Liver (tissue), 8 donors: ENCODE measurements at regions not wholly inside any gene's neighbourhood (a gene's known extent, or its start where the extent isn't known, plus 50 kb on each side); places are given as distances from the start of the nearest gene placed in this dataset.

Experiments used
- DNase-seq: peaks from one replicate; pipeline ENCODE4 v3.0.0-alpha.2; 2017; ENCODE audit warnings: low spot score
- H3K27ac ChIP-seq, 2 donors: one replicate each; pipeline ENCODE4 v1.7.0; 2013; ENCODE audit warnings: inconsistent platforms in 2 of 2, low read length in 2 of 2, control low read depth in 1 of 2, low read depth in 1 of 2, mild to moderate bottlenecking in 1 of 2
- H3K27me3 ChIP-seq, 4 donors: one replicate each; pipeline versions ENCODE4 v1.6.1 to v1.7.0; 2013; ENCODE audit warnings: low read length in 3 of 4, inconsistent platforms in 1 of 4, mild to moderate bottlenecking in 1 of 4, moderate library complexity in 1 of 4; ENCODE audit not compliant: control insufficient read depth in 4 of 4, insufficient read depth in 4 of 4
- H3K36me3 ChIP-seq, 4 donors: one replicate each; pipeline versions ENCODE4 v1.6.1 to v1.7.0; 2013; ENCODE audit warnings: low read length in 3 of 4, mild to moderate bottlenecking in 3 of 4, low read depth in 1 of 4, moderate library complexity in 1 of 4; ENCODE audit not compliant: control insufficient read depth in 4 of 4, insufficient read depth in 3 of 4
- H3K4me1 ChIP-seq, 4 donors: one replicate each; pipeline versions ENCODE4 v1.6.1 to v1.7.0; 2013; ENCODE audit warnings: low read length in 3 of 4, mild to moderate bottlenecking in 3 of 4, moderate library complexity in 1 of 4; ENCODE audit not compliant: control insufficient read depth in 4 of 4, insufficient read depth in 4 of 4
- H3K4me3 ChIP-seq, 3 donors: one replicate each; pipeline versions ENCODE4 v1.6.1 to v1.7.0; 2013; ENCODE audit warnings: low read length in 3 of 3, control low read depth in 1 of 3, low read depth in 1 of 3, mild to moderate bottlenecking in 1 of 3
- H3K9ac ChIP-seq, 2 donors: one replicate each; pipeline ENCODE4 v1.7.0; 2013; ENCODE audit warnings: low read length in 2 of 2, mild to moderate bottlenecking in 2 of 2, moderate library complexity in 2 of 2, control low read depth in 1 of 2, low read depth in 1 of 2
- H3K9me3 ChIP-seq, 4 donors: one replicate each; pipeline versions ENCODE4 v1.6.1 to v1.7.0; 2013; ENCODE audit warnings: low read length in 3 of 4; ENCODE audit not compliant: control insufficient read depth in 4 of 4
- EGR1 ChIP-seq, 2 donors: IDR thresholded peaks; 2 replicates each; pipeline ENCODE4 v1.6.1; 2016 to 2018; ENCODE audit warnings: antibody characterized with exemption in 2 of 2, low read depth in 2 of 2
- FOXA1 ChIP-seq: IDR thresholded peaks from 2 replicates; pipeline ENCODE4 v1.6.1; 2016; ENCODE audit warnings: antibody characterized with exemption
- FOXA2 ChIP-seq: IDR thresholded peaks from 2 replicates; pipeline ENCODE4 v1.6.1; 2016; ENCODE audit warnings: antibody characterized with exemption
- GABPA ChIP-seq, 2 donors: IDR thresholded peaks in 1 of 2; conservative IDR thresholded peaks in 1 of 2; 2 replicates each; pipeline ENCODE4 v1.6.1; 2016; ENCODE audit warnings: antibody characterized with exemption in 2 of 2, mild to moderate bottlenecking in 1 of 2, moderate library complexity in 1 of 2
- HNF4A ChIP-seq, 2 donors: conservative IDR thresholded peaks; 2 replicates each; pipeline ENCODE4 v1.6.1; 2016; ENCODE audit warnings: antibody characterized with exemption in 2 of 2, mild to moderate bottlenecking in 2 of 2
- HNF4G ChIP-seq: IDR thresholded peaks from 2 replicates; pipeline ENCODE4 v1.6.1; 2016; ENCODE audit warnings: antibody characterized with exemption
- JUND ChIP-seq, 2 donors: IDR thresholded peaks; 2 replicates each; pipeline ENCODE4 v1.6.1; 2016; ENCODE audit warnings: antibody characterized with exemption in 2 of 2
- NR2F2 ChIP-seq: IDR thresholded peaks from 2 replicates; pipeline ENCODE4 v1.6.1; 2016; ENCODE audit warnings: antibody characterized with exemption
- RAD21 ChIP-seq, 2 donors: IDR thresholded peaks; 2 replicates each; pipeline ENCODE4 v1.6.1; 2016; ENCODE audit warnings: antibody characterized with exemption in 2 of 2, mild to moderate bottlenecking in 2 of 2
- RXRA ChIP-seq, 2 donors: IDR thresholded peaks; 2 replicates each; pipeline ENCODE4 v1.6.1; 2017 to 2018; ENCODE audit warnings: antibody characterized with exemption in 2 of 2, mild to moderate bottlenecking in 1 of 2
- SP1 ChIP-seq: IDR thresholded peaks from 2 replicates; pipeline ENCODE4 v1.6.1; 2018; ENCODE audit warnings: antibody characterized with exemption, mild to moderate bottlenecking
- TAF1 ChIP-seq: conservative IDR thresholded peaks from 2 replicates; pipeline ENCODE4 v1.6.1; 2016; ENCODE audit warnings: antibody characterized with exemption, mild to moderate bottlenecking
- YY1 ChIP-seq: IDR thresholded peaks from 2 replicates; pipeline ENCODE4 v1.6.1; 2016; ENCODE audit warnings: antibody characterized with exemption, mild to moderate bottlenecking
- WGBS: extraction: QIAGEN DNeasy Blood & Tissue Kit; methylation state at CpG from one replicate; pipeline ENCODE4 v1.1.7; 2013; 5-methylcytosine and 5-hydroxymethylcytosine counted together
- TF ChIP-seq, protein P1 (sequence below): IDR thresholded peaks from 2 replicates; pipeline ENCODE4 v1.6.1; 2016; ENCODE audit warnings: antibody characterized with exemption
- TF ChIP-seq, protein P2 (sequence below): IDR thresholded peaks from 2 replicates; pipeline ENCODE4 v1.6.1; 2016; ENCODE audit warnings: antibody characterized with exemption, mild to moderate bottlenecking
- TF ChIP-seq, protein P3 (sequence below): IDR thresholded peaks from 2 replicates; pipeline ENCODE4 v1.6.1; 2016; ENCODE audit warnings: antibody characterized with exemption
- TF ChIP-seq, protein P4 (sequence below): fragments of 150-350 bp; IDR thresholded peaks from 2 replicates; pipeline ENCODE4 v1.5.1; 2017; ENCODE audit warnings: improper control_type of control experiment, low read depth, low read length; ENCODE audit not compliant: missing input control
- donor health status: healthy.
- donor health status: healthy.
- donor health status: healthy.
- donor health status: healthy.
- donor health status: healthy.

DNA sequence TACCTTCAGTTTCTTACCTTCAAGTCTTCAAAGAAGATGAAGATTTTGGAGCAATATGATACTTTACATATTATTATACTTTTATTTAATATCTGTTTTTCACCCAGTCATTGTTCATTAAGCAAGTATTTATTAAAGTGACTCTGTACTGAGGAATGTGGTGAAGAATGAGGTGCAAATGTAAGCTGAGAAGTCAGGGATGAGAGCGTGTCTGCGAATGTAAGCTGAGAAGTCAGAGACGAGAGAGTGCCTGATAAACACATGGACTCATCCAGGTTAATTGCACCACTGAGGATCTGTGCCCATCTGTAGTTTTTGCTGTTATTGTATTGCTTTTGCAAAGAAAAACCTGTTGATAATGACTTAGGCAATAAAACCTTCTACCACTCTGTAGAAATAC is 211.9 kb upstream of the FAR2 start:
- Histone ChIP-seq H3K4me3 (no peak overlapping the region), H3K27ac (no peak overlapping the region), H3K9me3 (no peaks in the 10 kb centered on the region), H3K36me3 (no peaks in the 10 kb centered on the region), H3K4me1 (no peaks in the 10 kb centered on the region), H3K27me3 (peaks cover 0 to 2% (median 0%) of the 10 kb centered on the region in 4 donors), H3K9ac (no peak overlapping the region)
- 58% methylated on average over 3 of the region's 3 CpGs for WGBS
- no peak for TF ChIP-seq HNF4A (conservative IDR thresholded peaks at IDR 0.05)
- TF ChIP-seq TAF1: no peak
- no peak for TF ChIP-seq RXRA (IDR thresholded peaks at IDR 0.05)
- no peak for TF ChIP-seq JUND (IDR thresholded peaks at IDR 0.05)
- TF ChIP-seq, protein P1, sequence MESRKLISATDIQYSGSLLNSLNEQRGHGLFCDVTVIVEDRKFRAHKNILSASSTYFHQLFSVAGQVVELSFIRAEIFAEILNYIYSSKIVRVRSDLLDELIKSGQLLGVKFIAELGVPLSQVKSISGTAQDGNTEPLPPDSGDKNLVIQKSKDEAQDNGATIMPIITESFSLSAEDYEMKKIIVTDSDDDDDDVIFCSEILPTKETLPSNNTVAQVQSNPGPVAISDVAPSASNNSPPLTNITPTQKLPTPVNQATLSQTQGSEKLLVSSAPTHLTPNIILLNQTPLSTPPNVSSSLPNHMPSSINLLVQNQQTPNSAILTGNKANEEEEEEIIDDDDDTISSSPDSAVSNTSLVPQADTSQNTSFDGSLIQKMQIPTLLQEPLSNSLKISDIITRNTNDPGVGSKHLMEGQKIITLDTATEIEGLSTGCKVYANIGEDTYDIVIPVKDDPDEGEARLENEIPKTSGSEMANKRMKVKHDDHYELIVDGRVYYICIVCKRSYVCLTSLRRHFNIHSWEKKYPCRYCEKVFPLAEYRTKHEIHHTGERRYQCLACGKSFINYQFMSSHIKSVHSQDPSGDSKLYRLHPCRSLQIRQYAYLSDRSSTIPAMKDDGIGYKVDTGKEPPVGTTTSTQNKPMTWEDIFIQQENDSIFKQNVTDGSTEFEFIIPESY: no peak
- no peak for TF ChIP-seq HNF4G
- no peak for TF ChIP-seq NR2F2
- no peak for TF ChIP-seq EGR1 (IDR thresholded peaks at IDR 0.05; ENCODE audit: low read depth in 2 of 2)
- TF ChIP-seq FOXA2: no peak
- TF ChIP-seq, protein P2, sequence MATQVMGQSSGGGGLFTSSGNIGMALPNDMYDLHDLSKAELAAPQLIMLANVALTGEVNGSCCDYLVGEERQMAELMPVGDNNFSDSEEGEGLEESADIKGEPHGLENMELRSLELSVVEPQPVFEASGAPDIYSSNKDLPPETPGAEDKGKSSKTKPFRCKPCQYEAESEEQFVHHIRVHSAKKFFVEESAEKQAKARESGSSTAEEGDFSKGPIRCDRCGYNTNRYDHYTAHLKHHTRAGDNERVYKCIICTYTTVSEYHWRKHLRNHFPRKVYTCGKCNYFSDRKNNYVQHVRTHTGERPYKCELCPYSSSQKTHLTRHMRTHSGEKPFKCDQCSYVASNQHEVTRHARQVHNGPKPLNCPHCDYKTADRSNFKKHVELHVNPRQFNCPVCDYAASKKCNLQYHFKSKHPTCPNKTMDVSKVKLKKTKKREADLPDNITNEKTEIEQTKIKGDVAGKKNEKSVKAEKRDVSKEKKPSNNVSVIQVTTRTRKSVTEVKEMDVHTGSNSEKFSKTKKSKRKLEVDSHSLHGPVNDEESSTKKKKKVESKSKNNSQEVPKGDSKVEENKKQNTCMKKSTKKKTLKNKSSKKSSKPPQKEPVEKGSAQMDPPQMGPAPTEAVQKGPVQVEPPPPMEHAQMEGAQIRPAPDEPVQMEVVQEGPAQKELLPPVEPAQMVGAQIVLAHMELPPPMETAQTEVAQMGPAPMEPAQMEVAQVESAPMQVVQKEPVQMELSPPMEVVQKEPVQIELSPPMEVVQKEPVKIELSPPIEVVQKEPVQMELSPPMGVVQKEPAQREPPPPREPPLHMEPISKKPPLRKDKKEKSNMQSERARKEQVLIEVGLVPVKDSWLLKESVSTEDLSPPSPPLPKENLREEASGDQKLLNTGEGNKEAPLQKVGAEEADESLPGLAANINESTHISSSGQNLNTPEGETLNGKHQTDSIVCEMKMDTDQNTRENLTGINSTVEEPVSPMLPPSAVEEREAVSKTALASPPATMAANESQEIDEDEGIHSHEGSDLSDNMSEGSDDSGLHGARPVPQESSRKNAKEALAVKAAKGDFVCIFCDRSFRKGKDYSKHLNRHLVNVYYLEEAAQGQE: no peak
- no peak for TF ChIP-seq GABPA (IDR thresholded peaks at IDR 0.05 in 1 of 2, conservative IDR thresholded peaks at IDR 0.05 in 1 of 2)
- TF ChIP-seq YY1: no peak
- TF ChIP-seq FOXA1: no peak
- no peak for TF ChIP-seq SP1
- TF ChIP-seq, protein P3, sequence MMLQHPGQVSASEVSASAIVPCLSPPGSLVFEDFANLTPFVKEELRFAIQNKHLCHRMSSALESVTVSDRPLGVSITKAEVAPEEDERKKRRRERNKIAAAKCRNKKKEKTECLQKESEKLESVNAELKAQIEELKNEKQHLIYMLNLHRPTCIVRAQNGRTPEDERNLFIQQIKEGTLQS: no peak
- TF ChIP-seq RAD21 (IDR thresholded peaks at IDR 0.05): no peak
- DNase-seq: no peak

DNA sequence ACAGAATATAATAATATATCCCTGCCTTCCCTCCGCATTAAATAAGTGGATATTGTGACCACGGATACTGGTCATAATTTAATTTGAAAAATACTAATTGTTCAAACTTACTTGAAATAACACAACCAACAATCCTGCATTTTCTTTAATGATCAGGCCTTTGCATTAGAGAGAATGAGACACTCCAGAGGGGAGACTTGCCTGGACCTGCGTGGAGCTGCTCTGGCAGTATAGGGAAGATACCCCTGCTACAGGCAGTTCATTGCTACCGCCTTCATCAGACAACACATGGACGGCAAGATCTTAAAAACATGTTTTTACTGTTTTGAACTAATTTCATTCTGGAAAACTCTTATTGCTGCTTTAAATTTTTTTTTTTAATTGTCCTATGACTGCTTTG is 211.0 kb upstream of the FAR2 start:
- no peak overlapping the region for H3K27ac ChIP-seq
- H3K9ac ChIP-seq: no peak overlapping the region
- H3K4me1 ChIP-seq: no peaks in the 10 kb centered on the region
- 89% methylated on average over 5 of the region's 5 CpGs for WGBS
- no peaks in the 10 kb centered on the region for H3K9me3 ChIP-seq
- DNase-seq: no peak
- TF ChIP-seq RXRA (IDR thresholded peaks at IDR 0.05) (no peak), HNF4A (conservative IDR thresholded peaks at IDR 0.05) (no peak), FOXA2 (no peak), TAF1 (no peak), RAD21 (IDR thresholded peaks at IDR 0.05) (no peak), EGR1 (IDR thresholded peaks at IDR 0.05; ENCODE audit: low read depth in 2 of 2) (no peak)
- TF ChIP-seq, protein P4, sequence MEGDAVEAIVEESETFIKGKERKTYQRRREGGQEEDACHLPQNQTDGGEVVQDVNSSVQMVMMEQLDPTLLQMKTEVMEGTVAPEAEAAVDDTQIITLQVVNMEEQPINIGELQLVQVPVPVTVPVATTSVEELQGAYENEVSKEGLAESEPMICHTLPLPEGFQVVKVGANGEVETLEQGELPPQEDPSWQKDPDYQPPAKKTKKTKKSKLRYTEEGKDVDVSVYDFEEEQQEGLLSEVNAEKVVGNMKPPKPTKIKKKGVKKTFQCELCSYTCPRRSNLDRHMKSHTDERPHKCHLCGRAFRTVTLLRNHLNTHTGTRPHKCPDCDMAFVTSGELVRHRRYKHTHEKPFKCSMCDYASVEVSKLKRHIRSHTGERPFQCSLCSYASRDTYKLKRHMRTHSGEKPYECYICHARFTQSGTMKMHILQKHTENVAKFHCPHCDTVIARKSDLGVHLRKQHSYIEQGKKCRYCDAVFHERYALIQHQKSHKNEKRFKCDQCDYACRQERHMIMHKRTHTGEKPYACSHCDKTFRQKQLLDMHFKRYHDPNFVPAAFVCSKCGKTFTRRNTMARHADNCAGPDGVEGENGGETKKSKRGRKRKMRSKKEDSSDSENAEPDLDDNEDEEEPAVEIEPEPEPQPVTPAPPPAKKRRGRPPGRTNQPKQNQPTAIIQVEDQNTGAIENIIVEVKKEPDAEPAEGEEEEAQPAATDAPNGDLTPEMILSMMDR: no peak
- peaks cover 0 to 2% (median 0%) of the 10 kb centered on the region in 4 donors for H3K27me3 ChIP-seq
- no peak overlapping the region for H3K4me3 ChIP-seq
- H3K36me3 ChIP-seq: no peaks in the 10 kb centered on the region
